Putamen (tissue), 1 donor: ENCODE measurements at regions not wholly inside any gene's neighbourhood (a gene's known extent, or its start where the extent isn't known, plus 50 kb on each side); places are given as distances from the start of the nearest gene placed in this dataset.
A peak's percentile ranks its signal among the peaks of the same experiment; 100 is the strongest.

ENCODE experiments used
- DNase-seq: peaks from one replicate; pipeline ENCODE4 v3.0.0-alpha.2; 2016; ENCODE audit warnings: low spot score

DNA sequence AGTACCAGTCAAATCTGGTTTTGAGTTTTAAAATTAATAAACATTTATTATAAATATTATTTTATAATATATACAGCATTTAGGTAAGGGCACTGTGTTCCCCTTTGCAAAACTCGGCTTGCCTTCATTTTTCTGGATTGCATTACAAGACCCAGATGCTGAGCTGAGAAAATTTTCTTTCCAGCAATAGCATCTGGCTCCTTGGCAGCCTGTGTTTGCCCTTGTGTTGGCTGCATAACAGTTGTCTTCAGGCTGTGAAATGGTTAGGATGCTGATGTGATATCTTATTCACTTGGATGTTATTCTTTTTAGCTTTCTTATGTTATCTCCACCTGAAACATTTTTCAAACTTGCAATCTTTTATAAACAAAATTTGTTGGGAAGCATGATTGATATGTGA, 784.4 kb downstream of the DACH1 start:
- no peak for DNase-seq

DNA sequence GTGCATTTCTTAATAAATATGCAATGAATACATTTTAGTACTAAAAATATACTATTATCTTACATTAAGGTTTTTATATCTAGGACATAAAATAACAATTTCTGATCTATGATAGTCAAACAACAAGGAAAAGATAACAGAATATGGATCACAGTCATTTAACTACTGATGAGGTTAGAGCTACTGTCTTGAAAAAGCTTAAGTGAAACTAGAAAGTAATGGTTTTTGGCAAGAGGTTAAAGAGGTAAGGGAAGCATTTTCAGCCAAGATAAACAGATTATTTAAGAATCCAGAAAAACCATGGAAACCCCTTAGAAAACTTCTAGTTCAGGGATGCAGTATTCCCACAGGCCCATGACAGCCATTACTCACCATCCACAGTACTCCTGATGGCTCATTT, 787.4 kb downstream of the DACH1 start:
- no peak for DNase-seq

DNA sequence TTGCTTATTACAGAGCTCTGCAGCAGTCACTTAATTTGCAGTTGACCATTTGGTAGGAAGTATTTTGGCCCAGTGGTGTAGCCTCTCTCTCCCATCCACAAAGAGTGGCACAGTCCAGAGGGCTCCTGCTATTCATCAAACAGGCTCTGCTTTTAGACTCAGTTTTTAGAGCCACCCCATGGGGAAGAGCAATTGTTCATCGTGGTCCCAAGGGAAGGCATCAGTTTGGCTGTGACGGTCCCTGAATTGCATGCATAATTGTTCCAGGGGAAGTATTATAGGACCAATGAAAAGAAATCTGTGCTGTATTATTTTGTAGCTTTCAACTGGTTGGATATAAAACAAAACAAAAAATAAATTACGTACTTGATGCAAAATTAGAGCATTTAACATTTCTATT, 799.0 kb downstream of the DACH1 start:
- no peak for DNase-seq

DNA sequence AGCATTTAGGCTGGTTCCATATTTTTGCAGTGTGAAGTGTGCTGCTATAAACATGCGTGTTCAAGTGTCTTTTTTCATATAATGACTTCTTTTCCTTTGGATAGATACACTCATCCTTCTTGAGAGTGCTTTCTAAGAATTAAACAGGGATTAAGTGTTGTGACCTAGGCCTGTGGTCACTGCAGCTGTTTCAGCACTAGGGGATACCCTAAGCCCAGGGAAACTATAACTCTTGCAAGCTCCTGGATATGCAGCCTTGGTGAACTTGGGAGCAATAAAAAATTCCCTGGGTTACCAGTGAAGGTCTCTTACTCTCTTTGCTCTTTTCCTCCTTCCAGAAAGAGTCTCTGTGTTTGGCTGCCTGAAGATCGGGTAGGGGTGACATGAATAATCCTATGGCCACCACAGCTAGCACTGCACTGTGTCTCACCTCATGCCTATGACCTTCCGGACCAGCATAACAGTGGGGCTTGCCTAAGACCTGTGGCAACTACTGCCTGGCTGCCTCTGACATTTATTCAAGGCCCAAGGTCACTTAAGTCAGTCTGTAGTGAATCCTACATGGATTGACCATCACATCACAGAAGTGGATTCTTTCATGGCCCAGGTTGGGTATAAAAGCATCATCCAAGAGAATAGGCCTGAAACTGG, 799.7 kb downstream of the DACH1 start:
- DNase-seq, result no peak

DNA sequence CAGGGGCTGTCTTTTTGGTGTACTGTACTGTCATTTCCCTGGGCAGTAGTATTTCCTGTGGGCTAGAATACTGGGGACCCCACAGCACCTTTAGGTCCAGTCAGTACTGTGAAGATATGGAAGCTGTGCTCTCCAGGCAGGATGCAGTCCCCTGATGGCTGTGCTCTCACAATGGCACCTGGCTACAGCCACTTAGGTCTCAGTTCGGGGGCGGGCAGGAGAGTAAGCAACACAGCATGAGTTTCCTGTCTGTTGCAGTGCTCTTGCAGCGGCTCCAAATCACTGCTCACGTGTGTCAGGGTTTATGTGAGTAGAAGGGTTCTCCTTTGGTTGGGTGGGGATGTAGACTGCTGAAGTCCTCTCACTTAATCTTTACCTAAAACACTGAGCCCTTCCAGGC, 810.4 kb downstream of the DACH1 start:
- DNase-seq, result no peak

DNA sequence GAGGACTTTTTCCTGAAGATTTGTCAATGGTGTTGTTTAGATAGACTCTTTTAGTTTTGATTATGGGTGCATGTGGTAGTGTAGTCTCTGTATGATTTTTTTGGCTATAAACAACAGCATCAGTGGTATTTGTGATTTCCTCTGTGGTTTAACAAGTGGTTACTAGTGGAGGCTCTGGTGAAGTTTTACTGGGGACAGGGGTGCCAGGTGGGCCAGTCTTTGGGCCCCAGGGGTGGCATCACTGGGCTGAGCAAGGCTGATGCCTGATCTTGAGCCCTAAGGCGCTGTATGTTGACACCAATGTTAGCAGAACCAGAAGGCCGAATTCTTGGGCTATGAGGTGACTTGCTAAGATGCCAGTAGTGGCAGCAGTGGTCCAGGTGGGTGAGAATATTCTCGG, 811.4 kb downstream of the DACH1 start:
- DNase-seq, result no peak

DNA sequence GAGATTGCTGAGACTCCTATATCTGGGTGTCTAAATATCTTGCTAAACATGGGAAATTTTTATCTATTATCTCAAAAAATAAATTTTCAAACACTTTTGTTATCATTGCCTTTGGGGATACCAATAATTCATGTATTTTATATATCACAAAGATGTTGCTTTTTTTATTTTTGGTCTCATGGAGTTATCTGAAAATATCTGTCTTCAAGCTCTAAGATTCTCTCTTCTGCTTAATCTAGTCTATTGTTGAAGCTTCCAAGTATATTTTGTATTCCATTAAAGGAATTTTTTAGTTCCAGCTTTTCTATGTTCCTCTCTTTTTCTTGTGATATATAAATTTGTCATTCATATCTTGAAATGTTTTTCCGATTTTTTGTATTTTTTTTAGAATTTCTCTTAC, 812.0 kb downstream of the DACH1 start:
- DNase-seq, result no peak

DNA sequence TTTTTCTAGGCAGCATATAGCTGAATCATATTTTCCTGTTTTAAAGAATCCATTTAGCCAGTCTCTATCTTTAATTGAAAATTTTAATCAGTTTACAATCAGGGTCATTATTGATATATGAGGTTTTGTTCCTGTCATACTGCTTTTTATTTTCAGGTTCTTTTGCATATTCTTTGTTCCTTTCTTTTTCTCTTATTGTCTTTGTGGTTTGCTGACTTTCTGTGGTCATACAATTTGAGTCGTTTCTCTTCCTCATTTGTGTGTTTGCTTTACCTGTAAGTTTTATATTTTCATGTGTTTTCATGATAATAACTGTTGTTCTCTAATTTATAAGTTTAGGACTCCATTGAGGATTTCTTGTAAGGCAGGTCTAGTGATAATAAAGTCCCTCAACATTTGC, 812.6 kb downstream of the DACH1 start:
- DNase-seq, result no peak

DNA sequence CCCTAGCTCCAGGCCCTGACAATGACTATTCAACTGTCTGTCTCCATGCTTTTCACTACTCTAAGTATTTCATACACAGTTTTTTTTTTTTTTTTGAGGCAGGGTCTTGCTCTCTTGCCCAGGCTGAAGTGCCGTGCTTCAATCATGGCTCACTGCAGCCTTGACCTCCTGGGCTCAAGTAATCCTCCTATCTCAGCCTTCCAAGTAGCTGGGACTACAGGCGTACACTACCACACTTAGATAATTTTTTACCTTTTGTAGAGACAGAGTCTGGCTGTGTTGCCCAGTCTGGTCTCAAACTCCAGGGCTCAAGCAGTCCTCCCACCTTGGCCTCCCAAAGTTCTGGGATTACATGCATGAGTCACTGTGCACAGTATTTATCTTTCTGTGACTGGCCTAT, 815.4 kb downstream of the DACH1 start:
- no peak for DNase-seq

DNA sequence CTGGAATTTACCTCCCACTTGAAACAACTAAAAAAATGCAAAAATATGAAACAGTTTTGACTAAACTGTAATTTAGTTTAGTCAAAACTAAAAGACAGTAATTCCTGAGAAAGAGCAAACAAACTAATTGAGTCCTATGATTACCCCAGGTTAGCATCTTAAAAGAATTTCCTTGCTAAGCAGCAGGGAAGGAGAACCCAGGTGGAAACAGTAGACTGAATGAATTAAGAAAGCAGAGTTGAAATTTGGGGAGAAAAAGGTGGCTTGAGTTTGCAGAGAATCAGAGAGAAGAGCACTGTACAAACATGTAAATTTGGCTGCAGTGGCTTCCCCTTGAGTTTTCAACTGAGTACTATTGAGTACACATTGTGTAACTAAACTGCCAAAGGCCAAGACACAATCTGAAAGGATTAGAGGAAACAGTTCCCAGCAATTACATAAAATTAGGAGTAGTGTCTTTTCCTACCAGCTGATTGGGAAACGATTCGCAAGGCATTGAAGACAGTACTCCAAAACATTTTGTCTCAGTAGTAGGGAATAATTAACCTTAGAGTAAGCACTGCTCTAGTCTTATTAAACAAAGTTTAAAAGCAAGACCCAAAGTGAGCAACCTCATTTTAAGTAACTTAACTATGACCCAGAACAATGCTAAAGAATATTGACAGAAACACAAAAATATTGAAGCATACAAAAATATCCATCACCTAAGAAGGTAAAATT, 820.5 kb downstream of the DACH1 start:
- no peak for DNase-seq

DNA sequence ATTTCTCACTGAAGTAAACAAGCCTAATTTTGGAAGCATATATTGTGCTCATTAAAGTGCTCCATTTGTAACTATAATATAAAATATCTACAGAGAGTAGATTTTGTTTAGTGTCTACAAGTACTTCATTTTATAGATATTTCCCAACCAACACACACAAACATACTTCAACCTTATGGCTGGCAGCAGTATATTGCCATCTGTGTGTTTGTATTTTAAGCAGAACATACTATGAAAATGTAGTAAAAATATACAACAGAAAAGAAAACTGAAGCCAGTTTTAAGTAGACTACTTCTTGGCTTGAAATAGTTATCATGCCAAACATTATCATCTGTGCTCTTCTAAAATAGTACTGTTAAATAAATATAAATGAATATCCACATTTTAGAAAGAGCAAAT, 821.9 kb downstream of the DACH1 start:
- DNase-seq, result no peak

DNA sequence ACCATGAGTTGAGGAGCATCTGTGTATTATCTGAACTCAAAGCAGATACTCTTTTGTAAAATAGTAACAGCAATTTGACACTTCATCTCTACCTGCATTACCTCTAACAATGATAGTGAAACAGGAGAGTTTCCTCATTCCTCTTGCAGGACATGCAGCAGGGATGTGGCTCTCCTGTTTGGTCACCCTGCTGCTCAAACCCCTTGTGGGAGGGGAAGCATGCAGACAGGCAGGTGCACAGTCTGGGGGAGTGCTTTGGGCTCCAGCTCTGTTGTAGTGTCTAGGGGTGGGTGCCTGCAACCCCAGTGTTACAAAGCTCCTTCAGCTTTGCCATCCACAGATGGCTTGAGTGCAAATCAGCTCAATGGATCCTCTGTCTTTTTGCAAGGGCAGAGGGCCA, 827.6 kb downstream of the DACH1 start:
- no peak for DNase-seq

DNA sequence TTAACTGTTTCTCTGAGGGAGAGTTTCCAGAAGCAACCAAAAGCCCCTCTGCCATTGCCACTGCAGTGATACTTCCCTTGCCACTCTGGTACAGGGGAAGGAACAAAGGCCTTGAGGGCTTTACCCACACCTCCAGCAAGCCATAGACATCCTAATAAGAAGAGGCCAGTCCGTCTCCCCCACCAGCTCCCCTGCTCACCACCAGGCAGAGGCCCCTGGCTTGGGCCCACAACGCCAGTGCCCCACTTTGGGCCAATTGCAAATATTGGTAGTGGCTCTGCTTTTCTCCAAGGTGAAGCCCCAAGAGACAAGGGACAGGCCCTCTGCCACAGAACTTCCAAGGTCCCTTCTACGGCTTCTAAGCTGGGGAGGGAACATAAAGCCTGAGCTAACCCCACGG, 833.0 kb downstream of the DACH1 start:
- DNase-seq, result no peak

DNA sequence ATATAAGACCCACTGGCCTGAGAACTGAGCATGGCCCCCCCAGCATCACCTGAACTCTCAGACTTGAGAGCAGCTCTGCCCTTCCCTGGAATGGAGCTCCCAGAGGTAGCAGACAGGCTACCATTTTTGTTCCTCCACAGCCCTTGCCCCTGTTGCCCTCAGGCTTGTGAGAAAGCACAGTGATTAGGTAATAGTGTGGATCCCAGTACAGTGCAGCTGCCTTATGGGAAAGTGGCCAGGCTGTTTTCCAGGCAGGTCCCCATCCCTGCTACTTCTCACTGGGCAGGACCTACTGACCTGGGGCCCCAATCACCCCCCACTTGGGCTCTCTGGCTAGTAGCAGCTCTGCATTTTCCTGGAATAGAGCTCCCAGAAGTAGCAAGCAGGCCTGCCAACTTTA, 834.0 kb downstream of the DACH1 start:
- no peak for DNase-seq

DNA sequence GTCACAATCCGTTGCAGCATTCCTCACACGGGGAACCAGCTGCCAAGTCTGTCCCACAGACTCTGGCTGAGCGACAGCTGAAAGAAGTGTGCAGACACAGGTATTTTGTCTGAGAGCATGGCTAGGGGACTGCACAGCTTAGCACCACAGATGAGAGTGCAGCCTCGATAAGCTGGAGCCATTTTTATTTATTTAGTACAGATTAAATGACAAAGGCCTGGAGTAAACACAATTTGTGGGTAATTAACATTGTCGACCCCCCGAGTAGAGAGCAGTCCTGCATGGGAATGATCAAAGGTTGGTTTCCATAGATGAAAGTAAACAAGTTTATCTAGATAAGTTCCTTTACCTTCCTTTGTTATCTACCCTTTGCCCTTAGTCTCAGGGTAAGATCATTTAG, 836.2 kb downstream of the DACH1 start:
- no peak for DNase-seq

DNA sequence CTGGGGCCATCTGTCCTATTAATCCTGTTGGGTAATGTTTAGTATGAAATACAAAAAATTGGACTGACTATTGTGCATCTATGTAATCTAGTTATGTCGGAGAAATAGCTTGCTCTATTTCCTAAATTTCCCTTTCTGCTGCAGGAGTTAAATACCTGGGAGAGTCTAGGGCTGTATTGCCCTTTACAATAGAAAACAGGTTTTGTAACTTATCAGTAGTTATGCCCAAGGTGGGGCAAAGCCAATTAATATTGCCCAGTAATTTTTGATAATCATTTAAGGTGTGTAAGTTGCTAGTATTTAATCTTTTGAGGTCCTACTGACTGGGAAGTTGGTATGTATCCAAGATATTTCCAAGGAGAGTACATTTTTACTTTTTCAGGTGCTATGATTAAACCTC, 838.1 kb downstream of the DACH1 start:
- DNase-seq, result no peak

DNA sequence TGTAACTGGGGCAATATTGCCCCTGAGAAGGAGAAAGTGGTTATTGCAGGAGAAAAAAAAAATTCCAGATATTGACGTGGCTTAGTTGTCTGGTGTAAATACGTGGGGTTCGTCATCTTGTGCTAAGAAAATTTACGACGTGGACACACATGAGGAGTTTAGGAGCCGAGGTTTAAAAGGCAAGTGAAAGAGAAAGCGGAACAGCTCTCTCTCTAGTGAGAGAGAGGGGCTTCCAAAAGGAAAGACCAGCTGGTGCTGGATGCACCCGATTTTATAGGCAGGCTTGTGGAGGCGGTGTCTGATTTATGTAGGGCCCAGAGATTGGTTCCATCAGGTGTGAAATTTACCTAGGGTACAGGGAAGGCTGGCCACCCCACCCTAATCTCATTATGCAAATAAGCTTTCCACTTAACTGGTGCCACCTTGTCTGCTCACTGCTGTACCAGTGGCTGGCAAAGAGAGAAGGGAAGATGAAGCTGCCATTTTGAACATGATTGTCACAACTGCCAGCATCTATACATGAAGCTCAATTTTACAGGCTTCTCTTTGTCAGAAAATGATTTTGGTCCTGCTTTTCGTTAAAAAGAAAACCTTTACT, 845.1 kb downstream of the DACH1 start:
- DNase-seq, result no peak

DNA sequence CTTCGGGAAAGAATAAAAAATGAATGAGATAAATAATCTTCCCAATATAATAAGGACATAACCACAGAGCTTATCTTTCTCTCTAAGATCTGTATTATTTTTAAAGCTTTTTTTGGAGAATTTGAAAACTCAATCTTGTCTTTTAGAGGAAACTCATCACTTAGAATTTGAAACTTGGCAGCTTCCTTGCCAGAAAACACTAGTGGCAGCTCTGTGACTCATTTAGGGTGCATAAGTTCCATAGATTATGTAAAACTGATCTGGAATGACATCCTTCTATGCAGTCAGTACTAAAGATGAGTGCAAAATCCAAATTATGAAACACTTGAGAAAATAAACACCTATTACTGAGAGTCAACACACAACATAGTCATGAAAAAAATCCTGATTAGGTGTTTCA, 848.0 kb downstream of the DACH1 start:
- peak; percentile 10 for DNase-seq

DNA sequence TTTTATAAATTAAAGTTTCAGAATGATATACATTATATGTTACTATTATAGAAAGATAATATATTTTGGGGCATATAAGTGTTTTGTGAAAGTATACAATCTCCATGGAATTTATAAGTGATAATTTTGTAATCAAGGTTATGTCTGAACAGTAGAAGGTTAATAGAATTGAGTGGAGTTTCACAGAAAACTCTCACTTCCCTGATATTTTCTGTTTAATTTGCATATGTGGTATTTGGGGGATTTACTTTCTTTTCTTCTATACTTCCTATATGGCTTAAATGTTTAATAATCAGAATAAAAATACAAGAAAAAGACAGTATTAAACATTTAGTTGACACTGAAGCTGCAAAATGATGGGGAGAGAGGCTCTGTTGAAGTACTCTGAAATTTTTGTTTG, 848.5 kb downstream of the DACH1 start:
- DNase-seq, result no peak

DNA sequence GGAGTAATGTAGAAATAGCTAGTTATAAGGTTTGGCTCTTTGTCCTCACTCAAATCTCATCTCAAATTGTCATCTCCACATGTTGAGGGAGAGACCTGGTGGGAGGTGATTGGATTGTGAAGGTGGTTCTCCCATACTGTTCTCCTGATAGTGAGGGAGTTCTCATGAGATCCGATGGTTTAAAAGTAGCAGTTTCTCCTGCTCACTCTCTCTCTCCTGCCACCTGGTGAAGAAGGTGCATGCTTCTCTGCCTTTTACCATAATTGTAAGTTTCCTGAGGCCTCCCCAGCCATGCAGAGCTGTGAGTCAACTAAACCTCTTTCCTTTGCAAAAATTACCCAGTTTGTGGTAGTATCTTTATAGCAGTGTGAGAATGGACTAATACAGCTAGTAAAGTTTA, 849.4 kb downstream of the DACH1 start:
- no peak for DNase-seq

DNA sequence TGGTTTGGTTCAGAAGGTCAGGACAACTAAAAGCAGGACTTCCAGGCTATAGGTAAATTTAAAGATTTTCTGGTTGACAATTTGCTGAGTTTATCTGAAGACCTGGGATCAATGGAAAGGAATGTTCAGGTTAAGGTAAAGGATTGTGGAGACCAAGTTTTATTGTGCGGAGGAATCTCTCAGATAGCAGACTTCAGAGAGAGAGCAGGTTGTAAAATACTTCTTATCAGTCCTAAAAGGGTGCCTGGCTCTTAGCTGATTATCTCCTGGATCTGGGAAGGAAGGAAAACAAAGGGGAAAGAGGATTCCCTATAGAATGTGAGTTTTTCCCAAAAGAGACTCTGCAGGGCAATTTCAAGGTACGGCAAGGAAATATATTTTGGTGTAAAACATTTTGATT, 851.5 kb downstream of the DACH1 start:
- DNase-seq, result no peak

DNA sequence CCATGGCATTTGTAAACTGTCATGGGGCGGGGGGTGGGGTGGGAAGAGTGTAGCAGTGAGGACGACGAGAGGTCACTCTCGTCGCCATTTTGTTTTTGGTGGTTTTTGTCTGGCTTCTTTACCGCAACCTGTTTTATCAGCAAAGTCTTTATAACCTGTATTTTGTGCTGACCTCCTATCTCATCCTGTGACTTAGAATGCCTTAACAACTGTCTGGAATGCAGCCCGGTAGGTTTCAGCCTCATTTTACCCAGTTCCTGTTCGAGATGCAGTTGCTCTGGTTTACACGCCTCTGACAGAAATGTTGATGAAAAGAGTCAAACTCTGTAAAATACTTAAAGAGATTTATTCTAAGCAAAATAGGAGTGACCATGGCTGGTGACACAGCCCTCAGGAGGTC, 852.0 kb downstream of the DACH1 start:
- no peak for DNase-seq

DNA sequence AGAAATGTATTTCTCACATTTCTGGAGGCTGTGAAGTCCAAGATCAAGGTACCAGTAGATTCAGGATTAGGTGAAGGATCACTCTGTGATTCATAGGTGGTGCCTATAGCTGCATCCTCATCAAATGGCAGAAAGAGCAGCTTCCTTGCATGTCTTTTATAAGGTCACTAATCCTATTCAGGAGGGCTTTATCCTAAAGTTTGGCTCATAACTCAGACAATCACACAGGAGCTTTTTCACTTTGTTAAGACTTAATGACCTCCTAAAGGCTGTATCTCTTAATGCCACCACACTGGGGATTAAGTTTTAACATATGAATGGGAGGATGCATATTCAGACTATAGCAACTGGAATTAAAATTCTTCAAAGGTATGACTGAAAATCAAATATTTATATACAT, 861.1 kb downstream of the DACH1 start:
- no peak for DNase-seq

DNA sequence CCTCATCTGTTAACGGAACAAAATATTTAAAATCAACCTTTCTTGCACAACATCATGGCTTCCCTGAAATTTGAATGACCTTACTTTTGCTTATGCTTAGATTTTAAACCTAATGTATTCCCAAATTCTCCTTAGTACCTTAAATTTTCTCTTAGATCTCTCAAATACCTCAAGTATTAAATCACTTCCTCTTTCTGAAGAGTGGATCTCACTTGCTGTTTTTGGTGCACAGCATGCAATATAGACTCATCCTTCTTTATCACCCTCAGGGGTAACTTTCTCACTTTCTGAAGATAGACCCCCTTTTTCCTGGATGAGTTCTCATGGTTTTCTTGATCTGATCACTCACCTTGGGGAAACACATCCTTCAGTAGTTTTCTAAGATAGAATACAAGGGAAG, 871.7 kb downstream of the DACH1 start:
- no peak for DNase-seq
